Activated T-cell treated with anti-CD3 and anti-CD28 coated beads, Interleukin-2, amount 50 U/mL, for 24 hours (primary cell): ENCODE measurements at regions not wholly inside any gene's neighbourhood (a gene's known extent, or its start where the extent isn't known, plus 50 kb on each side); places are given as distances from the start of the nearest gene placed in this dataset.

Experiments used
- DNase-seq: peaks from one replicate; pipeline ENCODE4 v3.0.0-alpha.2; 2020
- H3K27ac Mint-ChIP-seq: 2 replicates; pipeline ENCODE4 v1.8.0; 2020; ENCODE audit warnings: mild to moderate bottlenecking, mixed read lengths
- H3K27me3 Mint-ChIP-seq: 2 replicates; pipeline ENCODE4 v1.8.0; 2020; ENCODE audit warnings: mixed read lengths
- H3K36me3 Mint-ChIP-seq: 2 replicates; pipeline ENCODE4 v1.8.0; 2020; ENCODE audit warnings: low read depth, mixed read lengths
- H3K4me1 Mint-ChIP-seq: 2 replicates; pipeline ENCODE4 v1.8.0; 2020; ENCODE audit warnings: low read depth, mixed read lengths
- H3K4me3 Mint-ChIP-seq: 2 replicates; pipeline ENCODE4 v1.8.0; 2020; ENCODE audit warnings: mild to moderate bottlenecking, moderate library complexity, mixed read lengths
- H3K9me3 Mint-ChIP-seq: 2 replicates; pipeline ENCODE4 v1.8.0; 2020; ENCODE audit warnings: mixed read lengths

GRCh38 chr18:68121308-68121707 lies 593.6 kb downstream of the TMX3 start:
- Mint-ChIP-seq H3K36me3 (no peaks in the 10 kb centered on the region), H3K4me3 (no peak overlapping the region), H3K27ac (no peak overlapping the region), H3K27me3 (no peaks in the 10 kb centered on the region), H3K4me1 (no peaks in the 10 kb centered on the region), H3K9me3 (no peaks in the 10 kb centered on the region)
- no peak for DNase-seq

- H3K4me1 Mint-ChIP-seq, result no peaks in the 10 kb centered on the region
- no peaks in the 10 kb centered on the region for H3K9me3 Mint-ChIP-seq
- no peak for DNase-seq
- H3K27me3 Mint-ChIP-seq, result no peaks in the 10 kb centered on the region
- no peaks in the 10 kb centered on the region for H3K36me3 Mint-ChIP-seq
- no peak overlapping the region for H3K27ac Mint-ChIP-seq
- no peak overlapping the region for H3K4me3 Mint-ChIP-seq
Observed at GRCh38 chr18:68114989-68115388, 598.5 kb upstream of the DSEL start.

- H3K27me3 Mint-ChIP-seq, result no peaks in the 10 kb centered on the region
- no peak overlapping the region for H3K4me3 Mint-ChIP-seq
- H3K9me3 Mint-ChIP-seq, result no peaks in the 10 kb centered on the region
- no peak for DNase-seq
- H3K36me3 Mint-ChIP-seq, result no peaks in the 10 kb centered on the region
- no peak overlapping the region for H3K27ac Mint-ChIP-seq
- H3K4me1 Mint-ChIP-seq, result no peaks in the 10 kb centered on the region
Observed at GRCh38 chr18:68104036-68104435, 587.5 kb upstream of the DSEL start.

GRCh38 chr18:68103561-68103960 lies 587.0 kb upstream of the DSEL start:
- Mint-ChIP-seq H3K4me1 (no peaks in the 10 kb centered on the region), H3K36me3 (no peaks in the 10 kb centered on the region), H3K27me3 (no peaks in the 10 kb centered on the region), H3K9me3 (no peaks in the 10 kb centered on the region), H3K4me3 (no peak overlapping the region), H3K27ac (no peak overlapping the region)
- DNase-seq, result no peak

- no peaks in the 10 kb centered on the region for H3K27me3 Mint-ChIP-seq
- DNase-seq, result no peak
- no peak overlapping the region for H3K27ac Mint-ChIP-seq
- H3K4me3 Mint-ChIP-seq, result no peak overlapping the region
- no peaks in the 10 kb centered on the region for H3K9me3 Mint-ChIP-seq
- H3K4me1 Mint-ChIP-seq, result no peaks in the 10 kb centered on the region
- no peaks in the 10 kb centered on the region for H3K36me3 Mint-ChIP-seq
Observed at GRCh38 chr18:68102117-68102516, 585.6 kb upstream of the DSEL start.

- no peak for DNase-seq
- Mint-ChIP-seq H3K9me3 (no peaks in the 10 kb centered on the region), H3K4me3 (no peak overlapping the region), H3K4me1 (no peaks in the 10 kb centered on the region), H3K27me3 (no peaks in the 10 kb centered on the region), H3K27ac (no peak overlapping the region), H3K36me3 (no peaks in the 10 kb centered on the region)
Observed at GRCh38 chr18:68098655-68099054, 582.1 kb upstream of the DSEL start.

- H3K9me3 Mint-ChIP-seq, result no peaks in the 10 kb centered on the region
- no peak overlapping the region for H3K4me3 Mint-ChIP-seq
- no peaks in the 10 kb centered on the region for H3K27me3 Mint-ChIP-seq
- no peaks in the 10 kb centered on the region for H3K36me3 Mint-ChIP-seq
- H3K27ac Mint-ChIP-seq, result no peak overlapping the region
- no peak for DNase-seq
- no peaks in the 10 kb centered on the region for H3K4me1 Mint-ChIP-seq
Observed at GRCh38 chr18:68086481-68086880, 570.0 kb upstream of the DSEL start.

- Mint-ChIP-seq H3K27ac (no peak overlapping the region), H3K4me1 (no peaks in the 10 kb centered on the region), H3K27me3 (no peaks in the 10 kb centered on the region), H3K9me3 (no peaks in the 10 kb centered on the region), H3K4me3 (no peak overlapping the region), H3K36me3 (no peaks in the 10 kb centered on the region)
- DNase-seq, result no peak
Observed at GRCh38 chr18:68085251-68085650, 568.7 kb upstream of the DSEL start.

- H3K9me3 Mint-ChIP-seq, result no peaks in the 10 kb centered on the region
- H3K4me1 Mint-ChIP-seq, result no peaks in the 10 kb centered on the region
- H3K27ac Mint-ChIP-seq, result no peak overlapping the region
- no peak overlapping the region for H3K4me3 Mint-ChIP-seq
- no peaks in the 10 kb centered on the region for H3K27me3 Mint-ChIP-seq
- no peaks in the 10 kb centered on the region for H3K36me3 Mint-ChIP-seq
- no peak for DNase-seq
Observed at GRCh38 chr18:68083776-68084175, 567.3 kb upstream of the DSEL start.

- Mint-ChIP-seq H3K4me3 (no peak overlapping the region), H3K27me3 (no peaks in the 10 kb centered on the region), H3K4me1 (no peaks in the 10 kb centered on the region)
Observed at GRCh38 chr18:68083131-68083530, 566.6 kb upstream of the DSEL start.

GRCh38 chr18:68072744-68073143 lies 556.2 kb upstream of the DSEL start:
- no peak overlapping the region for H3K27ac Mint-ChIP-seq
- no peaks in the 10 kb centered on the region for H3K4me1 Mint-ChIP-seq
- no peaks in the 10 kb centered on the region for H3K36me3 Mint-ChIP-seq

More at GRCh38 chr18:68083131-68083530, 566.6 kb upstream of the DSEL start:
- no peak for DNase-seq
- H3K36me3 Mint-ChIP-seq, result no peaks in the 10 kb centered on the region
- H3K9me3 Mint-ChIP-seq, result no peaks in the 10 kb centered on the region
- H3K27ac Mint-ChIP-seq, result no peak overlapping the region

GRCh38 chr18:68060871-68061270 lies 544.4 kb upstream of the DSEL start:
- H3K4me1 Mint-ChIP-seq, result no peaks in the 10 kb centered on the region
- no peak for DNase-seq
- H3K4me3 Mint-ChIP-seq, result no peak overlapping the region
- H3K27ac Mint-ChIP-seq, result no peak overlapping the region
- H3K27me3 Mint-ChIP-seq, result no peaks in the 10 kb centered on the region
- no peaks in the 10 kb centered on the region for H3K9me3 Mint-ChIP-seq
- no peaks in the 10 kb centered on the region for H3K36me3 Mint-ChIP-seq

More at GRCh38 chr18:68072744-68073143, 556.2 kb upstream of the DSEL start:
- no peaks in the 10 kb centered on the region for H3K9me3 Mint-ChIP-seq
- H3K4me3 Mint-ChIP-seq, result no peak overlapping the region
- H3K27me3 Mint-ChIP-seq, result no peaks in the 10 kb centered on the region
- DNase-seq, result no peak

- Mint-ChIP-seq H3K4me3 (no peak overlapping the region), H3K27me3 (no peaks in the 10 kb centered on the region), H3K4me1 (no peaks in the 10 kb centered on the region), H3K9me3 (no peaks in the 10 kb centered on the region), H3K36me3 (no peaks in the 10 kb centered on the region), H3K27ac (no peak overlapping the region)
- no peak for DNase-seq
Observed at GRCh38 chr18:68056936-68057335, 540.4 kb upstream of the DSEL start.

- H3K27me3 Mint-ChIP-seq, result no peaks in the 10 kb centered on the region
- no peaks in the 10 kb centered on the region for H3K36me3 Mint-ChIP-seq
- no peaks in the 10 kb centered on the region for H3K9me3 Mint-ChIP-seq
- no peak for DNase-seq
- no peak overlapping the region for H3K4me3 Mint-ChIP-seq
- no peak overlapping the region for H3K27ac Mint-ChIP-seq
- H3K4me1 Mint-ChIP-seq, result no peaks in the 10 kb centered on the region
Observed at GRCh38 chr18:68054669-68055068, 538.1 kb upstream of the DSEL start.

- no peaks in the 10 kb centered on the region for H3K9me3 Mint-ChIP-seq
- no peaks in the 10 kb centered on the region for H3K36me3 Mint-ChIP-seq
- no peak for DNase-seq
- no peak overlapping the region for H3K4me3 Mint-ChIP-seq
- no peaks in the 10 kb centered on the region for H3K4me1 Mint-ChIP-seq
- no peak overlapping the region for H3K27ac Mint-ChIP-seq
- no peaks in the 10 kb centered on the region for H3K27me3 Mint-ChIP-seq
Observed at GRCh38 chr18:68053290-68053689, 536.8 kb upstream of the DSEL start.

GRCh38 chr18:68041327-68041726 lies 524.8 kb upstream of the DSEL start:
- no peaks in the 10 kb centered on the region for H3K4me1 Mint-ChIP-seq
- no peaks in the 10 kb centered on the region for H3K27me3 Mint-ChIP-seq
- no peak for DNase-seq
- no peaks in the 10 kb centered on the region for H3K36me3 Mint-ChIP-seq
- no peak overlapping the region for H3K27ac Mint-ChIP-seq
- no peaks in the 10 kb centered on the region for H3K9me3 Mint-ChIP-seq
- H3K4me3 Mint-ChIP-seq, result no peak overlapping the region
